Erythroblast (primary cell): ENCODE measurements at regions not wholly inside any gene's neighbourhood (a gene's known extent, or its start where the extent isn't known, plus 50 kb on each side); places are given as distances from the start of the nearest gene placed in this dataset.
"Not testable (repeated sequence)": the region's sequence is repeated elsewhere in the genome, so short reads cannot be mapped to it uniquely, and the experiment has no call there.

Experiments used
- DNase-seq, 2 experiments: peaks; one replicate each; lab custom pipeline; 2025; lab: John Stamatoyannopoulos, UW
- GATA1 ChIP-seq: IDR thresholded peaks from 2 replicates; pipeline ENCODE4 v1.6.1; 2011; ENCODE audit warnings: low read depth, mild to moderate bottlenecking, control low read depth, low read length, moderate library complexity
- POLR2A ChIP-seq: IDR thresholded peaks from 2 replicates; pipeline ENCODE4 v1.6.1; 2011; ENCODE audit warnings: mild to moderate bottlenecking, low read length

DNA sequence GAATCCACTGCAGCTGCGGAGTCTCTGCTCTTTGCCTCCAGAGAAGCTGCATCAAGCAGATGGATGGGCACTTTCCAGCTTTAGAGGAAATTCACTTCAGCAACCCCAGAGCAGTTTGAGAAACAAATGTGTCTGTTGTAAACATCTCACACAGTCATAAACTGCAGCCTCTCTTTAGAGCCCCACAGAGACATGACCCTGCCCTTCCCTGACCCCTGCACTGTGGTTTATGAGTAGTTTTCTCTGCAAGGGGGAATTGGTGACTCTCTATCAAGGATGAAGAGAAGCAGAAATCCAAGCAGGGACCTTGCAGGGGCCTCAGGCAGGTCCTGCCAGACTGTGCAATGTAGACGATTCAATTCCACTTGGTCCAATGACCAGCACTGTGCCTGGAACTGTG, 160.2 kb downstream of the SH2D4B start:
- DNase-seq: no peak
- TF ChIP-seq POLR2A (no peak), GATA1 (no peak)

DNA sequence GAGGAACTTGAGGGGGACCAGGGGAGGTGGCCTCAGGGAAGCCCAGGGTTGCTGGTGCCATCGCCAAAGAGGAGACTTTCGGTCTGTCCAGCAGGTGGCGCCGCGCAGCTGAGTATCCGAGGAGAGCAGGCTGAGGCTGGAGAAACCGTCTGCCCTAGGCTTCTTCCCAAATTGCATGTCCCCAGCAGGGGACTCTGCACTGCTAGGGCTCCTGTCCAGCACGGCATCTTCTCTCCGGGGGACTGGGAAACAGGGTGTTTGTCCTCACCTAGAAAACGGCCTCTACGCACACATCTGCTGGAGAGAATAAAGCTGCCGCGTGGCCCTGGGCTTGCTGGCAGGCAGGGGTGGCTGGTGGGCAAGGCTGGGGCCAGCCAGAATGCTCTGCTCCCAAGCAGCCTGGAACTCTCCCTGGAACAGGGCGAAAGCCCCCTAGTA, 161.9 kb downstream of the SH2D4B start:
- no peak for TF ChIP-seq POLR2A
- no peak for TF ChIP-seq GATA1
- DNase-seq: peak; percentile 50 to 74

DNA sequence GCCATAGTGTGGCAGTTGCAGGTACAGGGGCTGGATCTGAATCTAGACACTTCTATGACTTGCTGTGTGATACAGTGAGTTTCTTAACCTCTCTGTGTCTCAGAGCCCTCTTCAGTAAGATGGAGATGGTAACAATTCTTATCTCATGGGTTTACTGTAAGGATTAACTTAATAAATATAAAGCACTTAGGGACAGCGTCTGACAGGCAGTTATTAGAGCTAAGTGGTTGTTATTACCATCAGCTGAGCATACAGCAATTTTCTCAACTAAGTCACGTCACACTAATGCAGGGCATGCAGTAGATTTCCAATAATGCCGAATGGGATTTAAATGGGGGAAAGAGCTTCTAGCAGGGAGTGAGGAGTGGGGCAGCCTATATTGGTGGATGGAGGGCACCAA, 162.6 kb downstream of the SH2D4B start:
- no peak for DNase-seq
- TF ChIP-seq GATA1 (no peak), POLR2A (no peak)

DNA sequence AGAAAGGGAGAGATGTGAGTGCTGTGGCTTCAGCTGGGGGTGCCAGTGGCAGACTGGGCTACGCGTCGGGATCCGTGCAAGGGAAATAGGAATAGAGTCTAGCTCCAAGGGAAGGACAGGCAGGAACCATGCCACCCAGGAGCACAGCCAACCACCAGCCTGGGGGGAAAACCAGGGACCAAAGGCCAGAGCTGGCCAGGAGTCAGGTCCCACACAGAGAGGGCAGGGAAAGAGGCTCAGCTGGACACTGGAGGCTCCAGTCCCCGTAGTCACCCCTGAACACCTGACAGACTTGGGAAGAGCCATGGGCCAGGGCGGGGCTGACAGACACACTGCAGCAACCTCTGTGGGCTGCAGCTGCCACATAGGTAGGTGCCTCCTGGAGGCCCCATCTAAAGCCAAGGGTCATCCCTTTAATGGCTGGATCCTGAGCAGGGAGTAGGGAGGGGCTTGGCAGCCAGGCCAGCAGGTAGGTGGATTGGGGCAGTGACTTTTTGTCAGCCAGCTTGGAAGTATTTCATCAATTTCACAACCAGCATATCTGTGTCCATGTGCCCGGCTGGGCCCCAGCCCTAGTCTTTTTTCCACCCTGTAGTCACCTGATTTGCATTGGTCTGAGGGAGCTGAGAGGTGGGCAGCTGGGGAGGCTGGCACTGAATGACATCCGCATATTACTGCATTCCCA, 163.2 kb downstream of the SH2D4B start:
- no peak for DNase-seq
- TF ChIP-seq GATA1 (no peak), POLR2A (no peak)

DNA sequence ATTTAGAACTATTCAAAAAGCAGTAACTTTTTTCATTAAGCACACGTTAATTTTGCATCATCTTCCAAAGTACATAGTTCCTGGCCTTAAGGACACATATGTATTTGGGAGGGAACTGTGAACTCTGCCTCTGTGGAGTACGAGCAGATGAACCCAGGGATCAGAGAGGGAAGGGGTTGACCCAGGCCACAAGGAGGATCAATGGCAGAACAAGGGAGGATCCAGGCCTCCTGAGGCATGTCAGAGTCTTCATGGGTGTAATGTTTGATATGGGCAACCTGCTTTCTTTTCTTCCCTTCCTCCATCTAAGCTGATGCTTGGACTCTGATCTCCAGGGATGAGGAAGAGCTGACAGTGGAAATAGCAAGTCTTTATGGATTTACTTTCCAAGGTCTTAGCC, 164.0 kb downstream of the SH2D4B start:
- TF ChIP-seq GATA1: no peak
- no peak for TF ChIP-seq POLR2A
- no peak for DNase-seq

DNA sequence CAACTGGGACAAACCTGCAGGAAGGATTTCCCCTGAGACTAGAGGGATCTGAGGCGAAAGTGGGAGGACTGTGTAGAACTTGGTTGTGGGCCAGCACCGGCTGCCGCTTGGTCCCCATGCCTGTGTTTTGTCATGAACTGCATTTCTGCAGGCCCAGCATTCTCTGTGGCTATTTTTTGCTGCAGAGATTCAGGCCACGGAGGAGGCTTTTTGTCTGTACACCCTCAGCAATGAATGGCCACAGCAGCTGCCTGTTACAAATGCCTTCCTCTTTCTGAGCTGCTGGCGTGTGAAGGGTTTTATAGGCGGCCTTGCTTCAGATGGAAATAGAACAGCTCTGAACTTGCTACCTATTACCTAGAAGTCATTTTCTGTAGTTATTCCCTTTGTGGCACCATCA, 164.4 kb downstream of the SH2D4B start:
- DNase-seq: no peak
- TF ChIP-seq GATA1 (no peak), POLR2A (no peak)

DNA sequence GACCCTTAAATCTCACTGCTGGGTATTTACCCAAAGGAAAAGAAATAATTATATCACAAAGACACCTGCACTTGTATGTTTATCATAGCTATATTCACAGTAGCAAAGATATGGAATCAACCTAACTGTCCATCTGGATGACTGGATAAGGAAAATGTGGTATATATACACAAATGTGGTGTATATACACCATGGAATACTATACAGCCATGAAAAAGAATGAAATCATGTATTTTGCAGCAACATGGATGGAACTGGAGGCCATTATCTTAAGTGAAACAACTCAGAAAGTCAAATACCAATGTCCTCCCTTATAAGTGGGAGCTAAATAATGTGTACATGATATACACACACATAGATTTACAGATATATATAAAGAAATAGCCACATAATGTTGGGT, 168.2 kb downstream of the SH2D4B start:
- no peak for DNase-seq
- TF ChIP-seq POLR2A (no peak), GATA1 (no peak)

DNA sequence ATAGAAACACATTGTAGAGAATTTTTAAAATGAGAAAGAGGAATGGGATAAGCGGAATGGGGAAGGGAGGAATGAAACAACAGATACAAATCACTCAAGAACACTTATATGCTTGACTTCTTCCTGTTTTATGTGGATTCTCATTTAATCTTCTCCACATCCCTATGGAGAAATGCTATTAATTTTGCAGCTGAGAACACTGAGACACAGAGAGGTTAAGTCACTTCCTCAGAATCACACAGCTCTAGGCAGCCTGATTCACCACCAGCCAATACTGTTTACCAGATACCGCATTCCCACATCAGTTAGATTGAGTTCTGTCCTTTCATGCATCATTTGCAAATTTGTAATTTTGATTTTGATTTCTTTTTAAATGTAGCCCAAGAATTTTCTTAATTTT, 170.5 kb downstream of the SH2D4B start:
- TF ChIP-seq POLR2A: no peak
- TF ChIP-seq GATA1: no peak
- DNase-seq: no peak

DNA sequence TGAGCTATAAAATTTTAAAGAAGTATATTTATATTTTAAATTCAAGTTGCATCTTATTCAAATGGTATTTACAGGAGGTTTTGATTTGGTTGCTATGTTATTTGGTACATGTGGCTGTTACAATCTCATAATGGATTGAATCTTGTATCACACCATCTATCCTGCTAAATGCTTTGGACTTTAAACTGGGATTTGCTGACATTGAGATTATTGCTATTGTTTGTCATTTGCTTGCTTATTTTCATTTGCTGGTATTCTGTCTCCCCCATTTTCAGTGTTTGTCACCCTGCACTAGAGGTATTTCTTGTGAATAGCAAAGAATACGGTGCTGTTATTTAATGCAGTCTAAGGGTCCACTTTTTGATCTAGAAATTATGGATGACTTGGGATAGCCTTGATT, 171.1 kb downstream of the SH2D4B start:
- TF ChIP-seq POLR2A (no peak), GATA1 (no peak)
- DNase-seq: no peak

DNA sequence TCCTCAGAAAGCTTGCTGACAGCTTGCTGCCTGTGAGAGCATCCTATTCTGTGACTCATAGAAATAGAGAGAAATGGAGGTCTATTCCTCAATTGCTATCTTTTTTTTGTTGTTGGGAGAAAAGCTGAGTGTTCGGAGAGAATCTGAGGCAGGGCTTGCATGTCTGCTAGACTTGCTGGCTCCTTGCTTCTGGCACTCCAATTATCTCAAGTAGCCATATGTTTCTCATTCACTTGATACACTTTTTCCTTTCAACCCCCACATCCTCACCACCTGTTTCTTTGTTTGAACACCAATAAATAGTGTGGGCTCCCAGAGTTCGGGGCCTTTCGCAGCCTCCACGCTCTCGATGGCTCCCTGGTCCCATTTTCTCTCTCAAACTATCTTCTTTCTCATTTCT, 172.2 kb downstream of the SH2D4B start:
- TF ChIP-seq GATA1 (no peak), POLR2A (no peak)
- no peak for DNase-seq

DNA sequence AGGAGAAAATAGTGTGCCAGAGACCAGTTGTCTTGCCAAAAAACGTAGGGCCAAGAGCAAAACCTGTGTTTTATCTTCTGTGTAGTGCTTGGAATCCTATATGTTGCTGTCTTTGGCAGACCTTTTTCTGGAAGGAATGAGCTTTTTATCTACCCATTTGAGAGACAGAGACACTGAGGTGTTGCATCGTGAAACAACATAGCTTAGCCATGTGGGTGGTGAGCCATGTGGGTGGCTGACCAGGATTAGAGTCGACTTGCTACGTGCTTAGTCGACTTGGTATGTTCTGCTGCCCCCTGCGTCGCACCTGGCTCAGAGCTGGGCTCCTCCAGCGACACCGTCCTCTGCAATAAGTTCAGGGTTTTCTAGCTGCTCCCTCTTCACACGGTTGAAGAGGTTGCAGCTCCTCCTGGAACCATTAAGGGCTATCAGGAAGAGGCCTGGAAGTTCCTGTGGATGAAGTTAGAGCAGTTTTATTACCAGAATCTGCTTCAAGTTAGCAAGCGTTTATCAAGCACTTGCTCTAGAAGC, 175.8 kb downstream of the SH2D4B start:
- no peak for DNase-seq
- TF ChIP-seq GATA1 (no peak), POLR2A (no peak)

DNA sequence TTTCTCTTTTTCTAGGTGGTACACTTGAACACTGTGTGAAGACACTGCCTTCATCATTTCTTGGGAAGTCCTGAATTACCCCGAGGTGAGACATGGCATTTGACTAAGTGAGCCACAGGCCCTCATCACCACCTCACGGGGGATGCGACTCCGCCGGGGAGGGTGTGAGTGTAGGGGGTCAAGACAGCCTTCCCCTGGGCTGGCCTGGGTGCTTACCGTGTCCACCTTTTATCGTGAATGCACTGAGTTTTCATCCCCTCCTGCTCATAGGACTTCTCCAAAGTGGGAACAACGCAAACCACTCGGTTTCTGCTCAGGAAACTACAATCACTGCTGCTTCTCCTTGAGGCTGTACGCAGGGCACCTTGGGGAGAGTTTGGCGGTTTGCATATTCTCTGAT, 176.9 kb downstream of the SH2D4B start:
- no peak for DNase-seq
- no peak for TF ChIP-seq GATA1
- no peak for TF ChIP-seq POLR2A

DNA sequence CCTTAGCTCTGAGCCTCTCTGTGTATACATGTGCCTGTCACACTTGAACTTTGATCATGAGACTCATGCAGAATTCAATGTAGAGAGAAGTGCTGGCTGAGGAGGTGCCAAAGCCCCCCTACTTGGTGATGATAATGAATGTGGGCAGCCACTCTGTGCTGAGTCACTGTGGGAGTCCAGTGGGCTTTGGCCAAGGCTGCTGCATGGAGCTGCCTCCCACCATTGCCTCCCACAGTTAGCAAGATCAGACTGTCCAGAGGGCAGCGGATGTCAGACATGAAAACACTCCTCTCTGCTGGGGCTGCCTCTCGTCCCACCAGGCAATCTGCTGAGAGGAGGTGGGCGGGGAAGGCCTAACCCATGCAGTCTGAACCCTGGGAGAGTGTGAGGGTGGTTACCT, 180.3 kb downstream of the SH2D4B start:
- no peak for DNase-seq
- no peak for TF ChIP-seq POLR2A
- TF ChIP-seq GATA1: no peak

DNA sequence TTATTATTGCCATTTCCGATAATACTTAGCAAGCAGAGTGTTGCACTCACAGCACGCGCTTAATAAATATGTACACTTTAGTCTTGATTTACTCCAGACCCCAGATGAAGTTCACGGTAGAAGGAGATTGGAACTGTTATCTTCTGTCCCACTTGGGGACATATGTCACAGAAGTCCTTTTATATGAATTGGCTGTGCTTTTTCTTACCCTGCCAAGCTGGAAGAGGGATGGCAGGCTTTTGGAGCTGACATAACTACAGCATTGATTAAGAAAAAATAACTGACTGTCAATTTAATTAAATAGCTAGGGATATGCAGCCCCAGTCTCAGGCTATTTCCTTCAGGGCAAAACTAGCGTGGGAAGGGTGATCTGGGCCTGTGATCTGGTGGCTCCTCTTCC, 182.2 kb downstream of the SH2D4B start:
- no peak for TF ChIP-seq GATA1
- no peak for TF ChIP-seq POLR2A
- no peak for DNase-seq

DNA sequence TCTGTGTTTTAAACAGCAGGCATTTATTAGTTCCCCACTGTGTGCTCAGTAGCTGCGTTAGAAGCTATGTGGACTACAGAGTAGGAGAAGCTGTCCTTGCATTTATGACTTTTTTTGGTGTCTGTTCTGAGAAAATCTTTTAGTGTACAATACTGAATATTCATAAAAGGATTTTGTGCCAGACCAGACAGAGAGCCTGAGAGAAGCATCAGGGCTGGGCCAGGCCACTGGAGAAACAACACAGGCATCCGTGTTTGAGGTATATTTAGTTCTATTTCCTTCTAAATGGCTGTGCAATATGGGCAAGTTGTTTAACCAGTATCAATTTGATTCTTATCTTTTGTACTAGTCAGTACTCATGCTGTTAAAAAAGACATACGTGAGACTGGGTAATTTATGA, 182.8 kb downstream of the SH2D4B start:
- DNase-seq: no peak
- TF ChIP-seq GATA1 (no peak), POLR2A (no peak)

DNA sequence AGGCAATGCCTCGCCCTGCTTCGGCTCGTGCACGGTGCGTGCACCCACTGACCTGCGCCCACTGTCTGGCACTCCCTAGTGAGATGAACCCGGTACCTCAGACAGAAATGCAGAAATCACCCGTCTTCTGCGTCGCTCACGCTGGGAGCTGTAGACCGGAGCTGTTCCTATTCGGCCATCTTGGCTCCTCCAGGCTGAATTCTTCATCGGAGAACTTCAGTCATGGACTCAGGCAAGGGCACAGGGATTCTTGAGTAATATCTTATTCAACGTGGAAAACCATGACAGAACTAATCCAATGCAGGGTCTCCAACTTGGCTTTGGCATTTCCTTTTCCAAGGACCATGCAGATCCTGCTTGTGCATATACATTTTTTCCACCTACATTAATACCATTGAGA, 190.7 kb downstream of the SH2D4B start:
- not testable (repeated sequence) for DNase-seq
